PC-3 (cell line): ENCODE measurements at regions not wholly inside any gene's neighbourhood (a gene's known extent, or its start where the extent isn't known, plus 50 kb on each side); places are given as distances from the start of the nearest gene placed in this dataset.

Experiments
- ATAC-seq: fragments of 200-7000 bp; cut with Tn5 transposase; 2 replicates; pipeline ENCODE4 v1.9.1; 2020; ENCODE audit warnings: mild to moderate bottlenecking, moderate library complexity
- BruUV-seq: library from RNA; stranded (reverse); fragments of 400-500 nt; replicated peaks from 2 replicates; lab custom pipeline; 2021; lab: Mats Ljungman, UMichigan
- CTCF ChIA-PET: fragments of 300-600 bp; sonication (Branson Sonifier 250); formaldehyde crosslinking; loops from one replicate; lab custom pipeline; 2022; ENCODE audit warnings: antibody characterized with exemption; lab: Charles Lee
- POLR2A ChIA-PET: fragments of 300-600 bp; sonication (Branson Sonifier 250); formaldehyde crosslinking; loops from one replicate; lab custom pipeline; 2022; ENCODE audit warnings: antibody characterized with exemption; ENCODE audit not compliant: unreplicated experiment; lab: Charles Lee
- DNase-seq: peaks from one replicate; pipeline ENCODE4 v3.0.0-alpha.2; 2015
- H2AFZ ChIP-seq: fragments of 300-600 bp; sonication (generic); 2 replicates; pipeline ENCODE4 v1.6.0; 2016; ENCODE audit warnings: antibody characterized with exemption, low read length
- H3F3A ChIP-seq: fragments of 300-600 bp; sonication (generic); one replicate; pipeline ENCODE4 v1.6.0; 2017; ENCODE audit warnings: antibody characterized with exemption, low read length, control low read depth, mild to moderate bottlenecking; ENCODE audit not compliant: unreplicated experiment
- H3K27ac ChIP-seq: fragments of 300-600 bp; sonication (generic); 2 replicates; pipeline ENCODE4 v1.5.1; 2016; ENCODE audit warnings: mild to moderate bottlenecking, low read length
- H3K27me3 ChIP-seq: fragments of 300-600 bp; sonication (generic); 2 replicates; pipeline ENCODE4 v1.6.1; 2016; ENCODE audit warnings: low read length, mixed read lengths
- H3K36me3 ChIP-seq: fragments of 300-600 bp; sonication (generic); 2 replicates; pipeline ENCODE4 v1.6.1; 2016; ENCODE audit warnings: low read depth, mixed run types, low read length, mixed read lengths
- H3K4me1 ChIP-seq: fragments of 300-600 bp; sonication (generic); 2 replicates; pipeline ENCODE4 v1.5.1; 2016; ENCODE audit warnings: low read length; ENCODE audit not compliant: insufficient read depth
- H3K4me2 ChIP-seq: fragments of 300-600 bp; sonication (generic); 2 replicates; pipeline ENCODE4 v1.6.0; 2016; ENCODE audit warnings: low read length
- H3K4me3 ChIP-seq: fragments of 300-600 bp; sonication (generic); 2 replicates; pipeline ENCODE4 v1.5.1; 2016; ENCODE audit warnings: mild to moderate bottlenecking, low read length, mixed read lengths
- H3K79me2 ChIP-seq: fragments of 300-600 bp; sonication (generic); 2 replicates; pipeline ENCODE4 v1.6.1; 2017; ENCODE audit warnings: low read length, mixed read lengths
- H3K9ac ChIP-seq: fragments of 300-600 bp; sonication (generic); 2 replicates; pipeline ENCODE4 v1.6.0; 2016; ENCODE audit warnings: mild to moderate bottlenecking, low read length
- H3K9me2 ChIP-seq: fragments of 300-600 bp; sonication (generic); replicated peaks from 2 replicates; pipeline ENCODE4 v1.6.1; 2016; ENCODE audit warnings: mixed run types, low read length, mixed read lengths
- H3K9me3 ChIP-seq: fragments of 300-600 bp; sonication (generic); 2 replicates; pipeline ENCODE4 v1.6.1; 2016; ENCODE audit warnings: low read length, mixed read lengths
- H4K20me1 ChIP-seq: fragments of 300-600 bp; sonication (generic); 2 replicates; pipeline ENCODE4 v1.6.1; 2016; ENCODE audit warnings: low read length, mixed read lengths
- EZH2 ChIP-seq: fragments of 300-600 bp; sonication (generic); IDR thresholded peaks from one replicate; pipeline ENCODE4 v1.6.1; 2017; ENCODE audit warnings: antibody characterized with exemption, mild to moderate bottlenecking, low read length; ENCODE audit not compliant: unreplicated experiment
- EZH2phosphoT487 ChIP-seq: fragments of 300-600 bp; sonication (generic); IDR thresholded peaks from 2 replicates; pipeline ENCODE4 v1.6.1; 2018; ENCODE audit warnings: mild to moderate bottlenecking, antibody characterized with exemption, low read length, borderline replicate concordance
- intact Hi-C: fragments of 100-400 bp; cut with micrococcal nuclease; formaldehyde crosslinking; loops from 2 replicates; pipeline ENCODE4 v1.9.0; 2023
- TF ChIP-seq, protein P1 (sequence below): fragments of 300-600 bp; sonication (generic); conservative IDR thresholded peaks from 2 replicates; pipeline ENCODE4 v1.5.1; 2017; ENCODE audit warnings: antibody characterized with exemption, low read depth, mild to moderate bottlenecking, low read length

DNA sequence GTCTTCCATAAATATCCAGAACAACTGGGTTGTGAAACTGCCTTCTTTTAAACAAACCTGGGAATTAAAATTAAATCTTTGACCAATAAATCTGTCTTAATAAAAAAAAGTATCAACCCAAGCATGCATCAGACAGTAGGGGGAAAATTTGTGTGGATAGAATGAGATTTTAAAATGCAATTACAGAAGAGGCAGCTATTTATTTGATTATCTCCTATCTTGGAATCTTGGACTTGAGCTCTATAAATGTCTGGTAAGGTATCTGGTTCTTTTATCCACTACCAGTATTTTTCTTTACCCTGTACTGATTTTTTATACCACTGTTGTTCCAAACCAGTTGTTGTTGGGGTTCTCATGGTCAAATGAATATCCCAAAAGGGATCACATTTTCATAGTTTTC is 157.6 kb upstream of the VEPH1 start:
- Histone ChIP-seq H3K4me1 (no peaks in the 10 kb centered on the region), H3K36me3 (no peaks in the 10 kb centered on the region), H3F3A (no peaks in the 10 kb centered on the region), H3K4me3 (no peak overlapping the region), H3K9me2 (no peaks in the 10 kb centered on the region), H3K4me2 (no peak overlapping the region), H3K9ac (no peak overlapping the region), H3K27me3 (no peaks in the 10 kb centered on the region), H3K9me3 (no peaks in the 10 kb centered on the region), H4K20me1 (no peaks in the 10 kb centered on the region), H3K27ac (no peak overlapping the region), H2AFZ (no peak overlapping the region), H3K79me2 (no peaks in the 10 kb centered on the region)
- TF ChIP-seq, protein P1, sequence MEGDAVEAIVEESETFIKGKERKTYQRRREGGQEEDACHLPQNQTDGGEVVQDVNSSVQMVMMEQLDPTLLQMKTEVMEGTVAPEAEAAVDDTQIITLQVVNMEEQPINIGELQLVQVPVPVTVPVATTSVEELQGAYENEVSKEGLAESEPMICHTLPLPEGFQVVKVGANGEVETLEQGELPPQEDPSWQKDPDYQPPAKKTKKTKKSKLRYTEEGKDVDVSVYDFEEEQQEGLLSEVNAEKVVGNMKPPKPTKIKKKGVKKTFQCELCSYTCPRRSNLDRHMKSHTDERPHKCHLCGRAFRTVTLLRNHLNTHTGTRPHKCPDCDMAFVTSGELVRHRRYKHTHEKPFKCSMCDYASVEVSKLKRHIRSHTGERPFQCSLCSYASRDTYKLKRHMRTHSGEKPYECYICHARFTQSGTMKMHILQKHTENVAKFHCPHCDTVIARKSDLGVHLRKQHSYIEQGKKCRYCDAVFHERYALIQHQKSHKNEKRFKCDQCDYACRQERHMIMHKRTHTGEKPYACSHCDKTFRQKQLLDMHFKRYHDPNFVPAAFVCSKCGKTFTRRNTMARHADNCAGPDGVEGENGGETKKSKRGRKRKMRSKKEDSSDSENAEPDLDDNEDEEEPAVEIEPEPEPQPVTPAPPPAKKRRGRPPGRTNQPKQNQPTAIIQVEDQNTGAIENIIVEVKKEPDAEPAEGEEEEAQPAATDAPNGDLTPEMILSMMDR = no peak
- TF ChIP-seq EZH2 (no peak), EZH2phosphoT487 (no peak)
- BruUV-seq = no TSS peak
- no peak for DNase-seq
- intact Hi-C loops = no loop called here
- POLR2A ChIA-PET = no interaction called here
- ATAC-seq = no peak
- CTCF ChIA-PET = no interaction called here

DNA sequence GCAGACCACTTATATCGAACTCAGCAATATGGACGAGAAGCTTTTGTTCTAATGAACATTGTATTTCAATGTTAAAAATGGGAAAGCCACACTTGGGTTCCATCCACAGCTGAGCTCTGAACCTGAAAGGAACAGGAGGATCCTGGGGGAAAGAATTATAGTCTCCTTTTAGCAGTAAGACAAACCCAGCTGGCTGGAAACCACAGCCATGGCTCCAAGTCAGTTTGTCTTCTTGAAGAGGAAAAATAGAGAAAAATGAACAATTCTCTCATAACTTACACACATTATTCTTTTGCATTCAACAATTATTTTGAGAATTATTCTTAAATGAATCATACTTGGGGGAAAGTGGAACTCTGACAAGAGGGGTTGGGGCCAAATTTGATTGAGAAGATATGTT is 149.2 kb upstream of the VEPH1 start:
- no peak for ATAC-seq
- H3K9me3 ChIP-seq = no peaks in the 10 kb centered on the region
- H4K20me1 ChIP-seq = no peaks in the 10 kb centered on the region
- no peak for DNase-seq
- TF ChIP-seq EZH2 = no peak
- TF ChIP-seq, protein P1 = no peak
- TF ChIP-seq EZH2phosphoT487 = no peak
- H3K27ac ChIP-seq = no peak overlapping the region
- no peak overlapping the region for H3K9ac ChIP-seq
- no peaks in the 10 kb centered on the region for H3F3A ChIP-seq
- no peaks in the 10 kb centered on the region for H3K27me3 ChIP-seq
- ChIA-PET CTCF (no interaction called here), POLR2A (no interaction called here)
- H3K4me3 ChIP-seq = no peak overlapping the region
- no peaks in the 10 kb centered on the region for H3K36me3 ChIP-seq
- no TSS peak for BruUV-seq
- no peaks in the 10 kb centered on the region for H3K9me2 ChIP-seq
- H3K79me2 ChIP-seq = no peaks in the 10 kb centered on the region
- no peak overlapping the region for H3K4me2 ChIP-seq
- H2AFZ ChIP-seq = no peak overlapping the region
- intact Hi-C loops = no loop called here
- no peaks in the 10 kb centered on the region for H3K4me1 ChIP-seq

DNA sequence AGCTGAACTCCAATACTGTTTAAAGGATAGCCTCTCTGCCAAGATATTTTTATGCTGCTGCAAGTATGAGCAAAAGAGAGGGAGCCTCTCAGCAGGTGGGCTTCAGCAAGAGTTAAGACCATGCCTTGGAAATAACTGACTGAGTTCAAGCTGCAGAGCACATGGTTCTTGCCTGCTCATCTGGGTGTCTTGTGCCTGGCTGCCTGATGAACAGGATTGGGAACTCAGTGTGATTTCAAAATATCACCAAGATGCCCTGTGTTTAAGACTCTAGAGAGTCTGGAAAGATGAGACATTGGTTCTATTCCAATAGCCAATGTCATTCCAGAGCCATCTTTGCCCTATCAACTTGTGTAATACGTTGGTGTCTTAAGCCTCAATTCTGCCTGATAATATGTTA is 147.5 kb upstream of the VEPH1 start:
- Histone ChIP-seq H3K79me2 (no peaks in the 10 kb centered on the region), H3K4me1 (no peaks in the 10 kb centered on the region), H3K27me3 (no peaks in the 10 kb centered on the region), H3K27ac (no peak overlapping the region), H4K20me1 (no peaks in the 10 kb centered on the region), H3K4me3 (no peak overlapping the region), H3K9me2 (no peaks in the 10 kb centered on the region), H3K4me2 (no peak overlapping the region), H2AFZ (no peak overlapping the region), H3K36me3 (no peaks in the 10 kb centered on the region), H3K9ac (no peak overlapping the region), H3F3A (no peaks in the 10 kb centered on the region), H3K9me3 (no peaks in the 10 kb centered on the region)
- no TSS peak for BruUV-seq
- ChIA-PET CTCF (no interaction called here), POLR2A (no interaction called here)
- DNase-seq (no peak), ATAC-seq (no peak)
- TF ChIP-seq EZH2phosphoT487 = no peak
- TF ChIP-seq, protein P1 = no peak
- TF ChIP-seq EZH2 = no peak
- intact Hi-C loops = no loop called here
